Thymus (tissue), 11 donors: ENCODE measurements at regions not wholly inside any gene's neighbourhood (a gene's known extent, or its start where the extent isn't known, plus 50 kb on each side); places are given as distances from the start of the nearest gene placed in this dataset.
A peak's percentile ranks its signal among the peaks of the same experiment; 100 is the strongest.

Experiments
- DNase-seq, 9 donors: peaks; one replicate each; pipeline ENCODE4 v3.0.0-alpha.2; 2013; ENCODE audit warnings: low spot score in 9 of 9, low read depth in 6 of 9, missing footprints in 1 of 9
- H3K27ac ChIP-seq, 2 donors: one replicate each; pipeline ENCODE4 v1.5.1; 2013; ENCODE audit warnings: control low read depth in 1 of 2, low read depth in 1 of 2, low read length in 1 of 2, mild to moderate bottlenecking in 1 of 2, moderate library complexity in 1 of 2
- H3K27me3 ChIP-seq, 2 donors: one replicate each; pipeline ENCODE4 v1.5.1; 2013; ENCODE audit warnings: low read length in 1 of 2; ENCODE audit not compliant: control insufficient read depth in 2 of 2, insufficient read depth in 1 of 2
- H3K36me3 ChIP-seq, 2 donors: one replicate each; pipeline ENCODE4 v1.5.1; 2013; ENCODE audit warnings: low read length in 1 of 2, mild to moderate bottlenecking in 1 of 2, moderate library complexity in 1 of 2; ENCODE audit not compliant: control insufficient read depth in 2 of 2, insufficient read depth in 2 of 2
- H3K4me1 ChIP-seq, 2 donors: one replicate each; pipeline ENCODE4 v1.5.1; 2013; ENCODE audit warnings: low read length in 2 of 2; ENCODE audit not compliant: control insufficient read depth in 2 of 2, insufficient read depth in 2 of 2
- H3K4me3 ChIP-seq, 2 donors: one replicate each; pipeline ENCODE4 v1.5.1; 2013; ENCODE audit warnings: low read length in 2 of 2, control low read depth in 1 of 2, mild to moderate bottlenecking in 1 of 2
- H3K9me3 ChIP-seq, 2 donors: one replicate each; pipeline ENCODE4 v1.5.1; 2013; ENCODE audit warnings: low read length in 1 of 2, mild to moderate bottlenecking in 1 of 2; ENCODE audit not compliant: control insufficient read depth in 2 of 2, insufficient read depth in 1 of 2
- WGBS: extraction: QIAGEN DNeasy Blood & Tissue Kit; methylation state at CpG from one replicate; pipeline ENCODE4 v1.1.7; 2013; 5-methylcytosine and 5-hydroxymethylcytosine counted together
- donor health status: healthy.

DNA sequence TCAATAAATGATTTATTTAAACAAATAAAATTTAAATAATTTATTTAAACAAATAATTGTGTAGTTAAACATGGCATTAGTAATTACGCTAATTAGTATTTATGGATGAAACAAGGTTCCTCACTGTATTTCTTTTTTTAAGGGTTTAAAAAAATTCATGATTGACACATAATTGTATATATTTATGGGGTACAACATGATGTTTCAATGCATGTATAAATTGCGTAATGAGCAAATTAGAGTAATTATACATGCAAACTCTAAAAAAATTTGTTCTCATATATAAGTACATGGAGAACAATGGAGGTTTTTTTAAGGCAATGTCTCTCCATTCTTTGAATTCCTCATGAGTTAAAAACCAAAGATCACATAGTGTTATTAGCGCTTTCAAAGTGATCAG lies 115.7 kb upstream of the KLF3 start:
- no peaks in the 10 kb centered on the region for H3K27me3 ChIP-seq
- H3K27ac ChIP-seq, result no peak overlapping the region
- no peak overlapping the region for H3K4me3 ChIP-seq
- H3K4me1 ChIP-seq, result no peaks in the 10 kb centered on the region
- WGBS, result over 99% methylated on average over 3 of the region's 3 CpGs
- H3K36me3 ChIP-seq, result no peaks in the 10 kb centered on the region
- DNase-seq, result no peak
- no peaks in the 10 kb centered on the region for H3K9me3 ChIP-seq

DNA sequence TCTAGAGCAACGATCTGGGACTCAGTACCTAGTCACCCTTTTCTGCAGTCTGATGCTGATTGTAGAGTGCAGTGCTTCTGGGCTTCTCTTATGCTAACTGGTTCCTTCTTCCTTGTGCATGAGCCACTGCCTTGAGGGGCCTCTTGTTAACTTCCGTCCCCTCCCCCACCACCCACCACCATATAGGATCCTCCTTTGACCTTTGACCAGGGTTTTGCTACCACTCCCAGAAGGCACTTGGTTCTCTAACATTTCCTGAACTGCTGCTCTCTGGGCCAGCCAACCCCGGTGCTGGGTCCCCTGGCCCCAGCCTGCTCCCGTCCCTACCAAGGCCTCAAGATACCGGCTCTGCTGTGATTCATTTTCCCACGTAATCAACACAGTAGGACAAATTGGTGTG lies 104.6 kb upstream of the KLF3 start:
- no peak overlapping the region for H3K27ac ChIP-seq
- 97% methylated on average over 6 of the region's 6 CpGs for WGBS

DNA sequence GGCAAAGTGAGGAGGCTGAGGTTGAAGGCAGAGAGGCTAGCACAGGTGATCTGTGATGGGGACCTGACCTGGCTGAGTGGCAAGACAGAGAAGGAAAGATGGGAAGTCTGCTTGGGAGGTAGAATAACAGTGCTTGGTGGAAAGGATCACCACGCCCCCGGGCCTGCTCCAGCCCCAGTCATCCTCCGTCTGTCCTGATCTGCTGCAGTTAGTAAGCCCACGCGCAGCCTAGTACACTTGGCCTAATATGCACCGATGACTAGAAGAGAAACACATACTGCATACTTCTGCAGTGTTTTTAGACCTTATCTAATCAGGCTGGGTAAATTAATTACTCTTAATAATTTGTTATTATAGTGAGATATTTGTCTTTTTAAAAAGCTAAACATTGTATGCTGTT lies 103.7 kb upstream of the KLF3 start:
- Histone ChIP-seq H3K4me1 (peaks cover 0 to 7% of the 10 kb centered on the region in 2 donors), H3K36me3 (no peaks in the 10 kb centered on the region), H3K9me3 (no peaks in the 10 kb centered on the region), H3K4me3 (no peak overlapping the region), H3K27me3 (no peaks in the 10 kb centered on the region), H3K27ac (no peak overlapping the region)
- no peak for DNase-seq
- WGBS, result 96% methylated on average over 6 of the region's 6 CpGs

More for the DNA sequence above, 104.6 kb upstream of the KLF3 start:
- Histone ChIP-seq H3K4me3 (no peak overlapping the region), H3K9me3 (no peaks in the 10 kb centered on the region), H3K36me3 (no peaks in the 10 kb centered on the region), H3K27me3 (no peaks in the 10 kb centered on the region), H3K4me1 (peaks cover 0 to 7% of the 10 kb centered on the region in 2 donors)
- no peak for DNase-seq

DNA sequence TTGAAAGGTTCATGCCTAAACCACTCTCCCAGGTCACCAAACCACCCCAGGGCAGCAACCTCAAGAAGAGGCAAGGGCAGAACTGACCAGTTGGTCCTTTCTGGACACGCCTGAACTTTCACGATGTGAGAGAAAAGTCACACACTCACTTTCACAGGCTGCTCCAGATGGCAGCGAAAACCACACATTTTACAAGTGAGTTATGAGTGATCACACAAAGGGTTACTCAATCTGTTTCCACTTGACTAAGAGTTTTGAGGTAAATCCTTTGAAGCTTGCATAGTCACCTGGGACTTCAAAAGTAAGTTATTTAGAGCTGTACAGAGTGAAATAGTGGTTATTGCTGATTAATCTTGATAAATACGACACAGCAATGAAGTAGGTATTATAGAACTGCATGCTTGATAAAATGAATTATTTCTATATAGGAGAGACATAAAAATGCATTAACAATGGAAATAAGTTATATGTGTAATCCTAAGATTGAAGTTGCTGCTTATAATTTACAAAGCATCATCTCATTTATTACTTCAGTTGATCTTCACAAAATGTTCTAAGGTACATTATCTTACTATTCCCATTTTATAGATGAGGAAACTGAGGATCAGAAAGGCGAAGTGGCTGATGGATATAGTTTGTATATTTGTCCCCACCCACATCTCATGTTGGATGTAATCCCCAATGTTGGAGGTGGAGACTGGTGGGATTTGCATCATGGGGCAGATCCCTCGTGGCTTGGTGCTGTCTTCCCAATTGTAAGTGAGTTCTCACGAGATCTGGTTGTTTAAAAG lies 103.0 kb upstream of the KLF3 start:
- no peaks in the 10 kb centered on the region for H3K9me3 ChIP-seq
- H3K4me1 ChIP-seq, result peaks cover 0 to 7% of the 10 kb centered on the region in 2 donors
- DNase-seq, result peak in 2 of 9 donors; percentile 29 to 40
- no peaks in the 10 kb centered on the region for H3K27me3 ChIP-seq
- no peak overlapping the region for H3K27ac ChIP-seq
- H3K4me3 ChIP-seq, result no peak overlapping the region
- 86% methylated on average over 7 of the region's 7 CpGs for WGBS
- no peaks in the 10 kb centered on the region for H3K36me3 ChIP-seq

DNA sequence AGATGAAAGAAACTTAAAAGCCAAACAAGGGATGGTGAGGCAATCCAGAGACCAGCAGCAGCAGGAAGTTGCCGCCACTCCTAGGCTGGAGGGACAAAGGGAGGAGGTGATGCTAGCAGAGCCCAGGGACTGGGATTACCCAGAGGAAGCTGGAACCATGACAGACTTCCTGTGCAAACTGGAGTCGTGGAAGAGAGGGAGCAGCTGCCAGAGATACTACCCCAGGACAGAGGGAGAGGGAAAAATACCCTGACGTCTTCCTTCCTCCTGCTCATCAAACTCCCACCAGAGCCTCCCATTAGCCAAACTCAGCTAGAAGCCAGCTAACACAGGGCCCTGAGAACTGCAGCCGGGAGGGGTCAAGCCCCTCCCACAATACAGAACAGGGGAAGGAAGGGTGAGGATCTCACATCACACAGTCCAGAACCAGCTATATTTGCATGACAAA lies 101.2 kb upstream of the KLF3 start:
- Histone ChIP-seq H3K36me3 (no peaks in the 10 kb centered on the region), H3K4me3 (no peak overlapping the region), H3K9me3 (no peaks in the 10 kb centered on the region), H3K27ac (no peak overlapping the region), H3K4me1 (peaks cover 0 to 7% of the 10 kb centered on the region in 2 donors), H3K27me3 (no peaks in the 10 kb centered on the region)
- WGBS, result 61% methylated on average over 4 of the region's 4 CpGs
- no peak for DNase-seq

DNA sequence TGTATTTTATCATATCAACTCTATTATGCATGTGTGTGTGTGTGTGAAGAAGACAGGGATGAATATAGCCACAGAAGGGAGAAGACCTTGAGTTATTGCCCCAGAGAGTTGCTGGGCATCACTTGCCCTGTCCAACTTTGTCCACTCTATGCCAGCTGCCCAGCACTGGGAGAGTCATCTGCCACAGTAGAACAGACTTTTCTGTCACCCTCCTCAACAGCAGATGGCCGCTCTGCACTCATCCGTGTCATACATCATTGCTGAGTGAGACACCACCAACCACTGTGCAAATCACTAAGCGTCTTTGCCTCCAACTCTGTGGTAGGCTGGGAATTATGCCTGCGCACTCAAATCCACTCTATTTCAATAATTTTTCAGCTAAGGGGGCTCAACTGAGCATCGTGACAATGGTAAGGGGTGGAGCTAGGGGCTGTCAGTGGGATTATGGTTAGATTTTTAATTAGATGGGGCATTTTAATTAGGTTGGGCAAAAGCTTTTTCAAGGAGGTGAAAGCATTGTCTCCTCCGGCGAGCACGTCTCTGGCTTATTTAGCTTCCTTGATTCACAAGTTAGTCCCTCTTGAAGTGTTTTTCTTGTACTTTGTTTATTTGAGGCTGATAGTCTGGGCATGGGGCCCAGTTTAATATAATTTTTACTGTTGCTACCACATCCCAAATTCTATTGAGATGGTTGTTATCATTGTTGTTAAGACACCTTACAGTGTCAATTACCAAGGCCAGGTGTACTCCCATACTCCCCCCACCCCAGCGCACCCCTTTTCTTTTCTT lies 100.1 kb upstream of the KLF3 start:
- 94% methylated on average over 9 of the region's 9 CpGs for WGBS
- no peaks in the 10 kb centered on the region for H3K9me3 ChIP-seq
- peaks cover 0 to 7% of the 10 kb centered on the region in 2 donors for H3K4me1 ChIP-seq
- H3K36me3 ChIP-seq, result no peaks in the 10 kb centered on the region
- H3K4me3 ChIP-seq, result no peak overlapping the region
- no peak overlapping the region for H3K27ac ChIP-seq
- no peak for DNase-seq
- no peaks in the 10 kb centered on the region for H3K27me3 ChIP-seq

DNA sequence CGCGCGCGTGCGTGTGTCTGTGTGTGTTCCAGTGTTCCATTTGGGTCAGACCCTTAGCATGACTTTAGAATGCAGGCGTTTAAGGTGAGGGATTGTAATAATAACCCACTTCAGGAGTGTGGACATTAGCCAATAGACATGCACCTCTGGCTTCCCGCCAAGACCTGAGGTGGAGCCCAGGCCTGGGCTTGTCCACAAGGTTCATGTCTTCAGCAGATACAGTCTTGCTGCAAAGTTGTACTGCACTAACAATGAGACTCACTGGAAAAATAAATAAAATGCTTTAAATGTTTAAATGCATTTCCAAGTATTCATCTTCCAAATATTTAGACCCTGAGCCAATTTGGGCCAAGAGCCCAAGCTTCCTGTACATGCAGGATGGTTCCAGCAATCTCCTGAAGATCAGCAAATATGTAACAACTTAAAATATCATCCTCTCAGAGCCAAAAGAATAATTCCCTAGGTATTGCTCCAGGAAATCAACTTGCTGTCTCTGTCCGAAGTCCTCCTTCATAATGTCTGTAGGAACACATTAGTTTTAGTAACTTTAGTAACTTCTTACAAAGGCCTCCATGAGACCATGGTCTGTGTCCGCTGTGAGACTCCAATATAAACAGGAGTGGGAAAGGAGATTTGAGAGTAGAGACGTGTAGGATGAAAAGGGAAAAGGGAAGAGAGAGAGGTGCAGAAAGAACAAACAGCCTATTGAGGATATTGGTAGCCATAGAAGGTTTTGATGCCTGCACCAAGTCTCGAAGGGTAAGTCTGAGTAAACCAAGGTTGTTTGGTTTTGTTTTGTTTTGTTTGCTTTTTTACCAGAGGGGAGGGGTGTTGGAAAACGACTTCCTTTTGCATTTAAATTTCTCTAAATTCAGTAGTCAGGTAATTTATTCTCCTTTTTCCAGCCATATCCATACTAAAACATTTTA lies 98.5 kb upstream of the KLF3 start:
- Histone ChIP-seq H3K4me1 (peaks cover 0 to 3% of the 10 kb centered on the region in 2 donors), H3K27ac (peak overlapping the region in 1 of 2 donors; percentile 54), H3K4me3 (no peak overlapping the region), H3K27me3 (no peaks in the 10 kb centered on the region), H3K9me3 (no peaks in the 10 kb centered on the region), H3K36me3 (no peaks in the 10 kb centered on the region)
- peak in 2 of 9 donors; percentile 11 to 13 for DNase-seq
- WGBS, result 90% methylated on average over 12 of the region's 12 CpGs

DNA sequence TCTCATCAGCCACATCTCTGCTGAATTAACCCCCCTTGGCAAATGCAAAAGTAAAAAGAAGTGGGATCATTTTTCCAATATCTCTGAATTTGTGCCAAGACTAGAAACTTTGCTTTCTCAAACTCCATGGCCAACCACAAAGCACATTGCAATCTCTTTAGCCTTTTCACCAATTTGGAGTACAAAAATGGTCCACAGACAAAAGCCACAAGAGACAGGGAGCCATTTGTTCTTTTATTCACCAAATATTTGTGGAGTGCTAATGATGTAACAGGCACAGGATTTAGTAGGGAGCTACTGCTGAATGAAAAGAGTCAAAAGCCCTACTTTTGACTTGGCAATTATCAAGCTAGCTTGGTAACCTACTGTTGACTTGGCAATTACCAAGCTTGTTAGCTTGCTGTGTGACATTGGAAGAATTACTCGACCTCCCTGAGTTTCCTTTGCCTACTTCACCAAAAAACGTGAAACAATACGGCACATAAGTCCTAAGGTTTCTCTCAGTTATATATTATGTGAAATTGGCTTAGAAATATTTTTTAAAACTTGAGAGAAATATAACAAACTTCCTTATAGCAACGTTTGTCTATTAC lies 97.1 kb upstream of the KLF3 start:
- H3K4me1 ChIP-seq, result no peaks in the 10 kb centered on the region
- 97% methylated on average over 4 of the region's 4 CpGs for WGBS

More for the DNA sequence above, 97.1 kb upstream of the KLF3 start:
- no peaks in the 10 kb centered on the region for H3K27me3 ChIP-seq
- no peaks in the 10 kb centered on the region for H3K9me3 ChIP-seq
- H3K36me3 ChIP-seq, result no peaks in the 10 kb centered on the region
- no peak for DNase-seq
- no peak overlapping the region for H3K4me3 ChIP-seq
- H3K27ac ChIP-seq, result no peak overlapping the region
